COR-L47 (cell line): ENCODE measurements at regions not wholly inside any gene's neighbourhood (a gene's known extent, or its start where the extent isn't known, plus 50 kb on each side); places are given as distances from the start of the nearest gene placed in this dataset.
"Not testable (repeated sequence)": the region's sequence is repeated elsewhere in the genome, so short reads cannot be mapped to it uniquely, and the experiment has no call there.

ENCODE experiments used
- DNase-seq: peaks from one replicate; lab custom pipeline; 2025; lab: John Stamatoyannopoulos, UW

DNA sequence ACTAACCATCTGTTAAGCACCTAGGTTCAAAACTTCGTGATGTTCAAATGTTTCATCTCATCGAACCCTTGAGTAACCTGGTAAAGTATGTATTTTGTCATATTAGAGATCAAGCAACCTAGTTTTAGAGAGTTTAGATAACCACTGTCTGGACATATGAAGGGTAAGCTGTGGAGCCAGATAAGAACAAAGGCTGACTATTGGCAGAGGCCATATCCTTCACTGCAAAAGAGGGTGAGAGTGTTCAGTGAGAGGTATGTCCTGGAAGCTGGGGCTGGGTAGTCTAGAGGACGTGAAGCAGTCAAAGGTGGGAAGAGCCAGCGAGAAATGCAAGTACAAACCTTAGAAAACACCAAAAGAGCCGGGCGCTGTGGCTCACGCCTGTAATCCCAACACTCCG, 573.1 kb upstream of the KLF4 start:
- no peak for DNase-seq

GRCh38 chr9:108060175-108060574, 570.6 kb upstream of the KLF4 start:
- no peak for DNase-seq

- DNase-seq, result no peak
Observed at GRCh38 chr9:108058135-108058814, 568.7 kb upstream of the KLF4 start.

GRCh38 chr9:108057421-108058134, 568.0 kb upstream of the KLF4 start:
- DNase-seq, result no peak

DNA sequence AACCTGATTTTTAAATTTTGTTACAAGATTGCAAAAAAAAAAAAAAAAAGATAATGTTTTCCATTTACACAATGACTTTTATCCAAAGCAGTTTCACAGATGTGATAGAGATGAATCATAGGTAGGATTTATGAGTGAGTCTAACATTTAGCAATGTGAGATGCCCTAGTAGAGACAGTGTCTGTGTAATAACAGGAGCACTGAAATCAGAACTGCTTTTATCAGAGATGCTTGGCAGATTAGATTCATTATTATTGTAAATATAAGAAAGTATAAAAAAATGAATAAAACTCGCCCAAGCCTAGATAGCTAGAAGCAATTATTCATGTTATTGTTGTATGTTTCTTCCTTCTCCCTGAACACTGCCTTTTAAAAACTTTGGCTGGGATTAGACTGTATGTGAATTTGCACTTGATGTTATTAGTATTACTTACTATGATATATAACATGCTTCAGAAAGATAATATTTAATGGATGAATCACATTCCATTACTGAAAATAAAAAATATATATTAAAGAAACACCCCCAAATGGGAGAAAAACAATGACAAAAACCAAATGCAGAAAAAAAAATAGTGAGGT, 567.3 kb upstream of the KLF4 start:
- DNase-seq, result no peak

- no peak for DNase-seq
Observed at GRCh38 chr9:108056084-108056804, 566.7 kb upstream of the KLF4 start.

GRCh38 chr9:108054131-108054630, 564.6 kb upstream of the KLF4 start:
- DNase-seq, result no peak

- DNase-seq, result no peak
Observed at GRCh38 chr9:108053555-108054061, 564.0 kb upstream of the KLF4 start.

DNA sequence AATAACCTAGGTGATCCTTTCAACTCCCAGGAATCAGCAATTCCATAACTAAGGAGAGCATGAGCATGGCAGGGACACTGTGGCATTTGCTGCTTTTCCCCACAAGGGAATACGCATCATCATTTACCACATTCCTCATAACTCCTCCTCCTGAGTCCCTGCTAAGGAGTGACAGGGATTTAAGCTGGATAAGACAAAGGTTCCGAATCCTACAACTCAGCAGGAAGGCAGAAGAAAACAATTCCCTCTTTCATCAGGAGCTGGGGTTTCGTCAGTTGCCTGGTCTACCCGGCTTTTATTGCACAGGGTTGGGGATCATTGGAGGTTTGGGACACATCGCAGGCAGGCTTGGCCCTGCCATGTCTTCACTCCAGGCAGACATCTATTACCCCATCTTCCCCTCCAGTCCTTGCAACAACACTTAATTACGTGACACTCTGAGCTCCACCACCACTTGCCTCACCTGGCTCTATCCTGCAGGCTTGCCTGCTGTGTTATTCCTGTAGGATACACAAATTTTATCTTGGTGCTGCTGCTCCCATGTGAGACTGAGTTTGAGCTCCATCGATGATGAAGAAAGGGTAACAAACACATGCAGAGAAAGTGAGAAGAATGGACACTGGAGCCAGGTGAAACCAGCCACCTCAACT, 563.0 kb upstream of the KLF4 start:
- DNase-seq, result no peak

GRCh38 chr9:108050894-108051293, 561.3 kb upstream of the KLF4 start:
- DNase-seq, result no peak

DNA sequence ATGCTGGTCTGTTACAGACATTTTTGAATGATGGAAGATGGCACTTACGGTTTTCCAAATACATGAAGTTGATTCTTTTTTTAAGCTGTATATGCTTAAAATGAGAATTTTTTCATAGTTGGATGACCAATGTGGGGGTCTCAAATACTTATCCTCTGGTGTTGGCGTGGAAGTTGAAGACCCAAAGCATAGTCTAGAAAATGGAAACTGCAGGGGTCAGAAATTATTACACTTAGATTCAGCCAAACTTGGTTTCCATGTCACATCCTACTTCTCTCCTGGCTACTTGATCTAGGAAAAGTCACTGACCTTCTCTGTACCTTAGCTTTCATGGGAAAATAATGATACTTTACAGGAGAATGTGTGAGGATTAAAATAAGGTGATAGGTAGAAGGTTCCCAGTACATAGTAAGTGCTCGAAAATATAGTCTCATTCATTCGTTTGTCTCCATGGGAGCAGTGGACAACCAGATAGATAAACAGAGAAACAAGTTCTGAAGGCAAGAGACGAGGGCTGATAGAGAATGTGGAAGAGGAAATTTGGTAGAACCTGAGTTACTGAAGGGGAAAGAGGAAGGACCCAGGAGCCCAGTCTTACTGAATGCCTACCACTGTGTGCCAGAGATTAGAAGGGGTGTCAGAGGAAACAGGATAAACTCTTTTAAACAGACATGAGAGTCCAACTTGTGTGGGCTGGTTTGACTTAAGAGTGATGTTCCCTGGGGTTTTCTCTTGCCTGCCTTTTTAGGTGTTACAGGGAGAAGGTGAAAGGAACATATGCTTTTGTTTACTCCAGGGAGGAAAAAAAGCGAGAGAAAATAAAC, 560.3 kb upstream of the KLF4 start:
- no peak for DNase-seq

DNA sequence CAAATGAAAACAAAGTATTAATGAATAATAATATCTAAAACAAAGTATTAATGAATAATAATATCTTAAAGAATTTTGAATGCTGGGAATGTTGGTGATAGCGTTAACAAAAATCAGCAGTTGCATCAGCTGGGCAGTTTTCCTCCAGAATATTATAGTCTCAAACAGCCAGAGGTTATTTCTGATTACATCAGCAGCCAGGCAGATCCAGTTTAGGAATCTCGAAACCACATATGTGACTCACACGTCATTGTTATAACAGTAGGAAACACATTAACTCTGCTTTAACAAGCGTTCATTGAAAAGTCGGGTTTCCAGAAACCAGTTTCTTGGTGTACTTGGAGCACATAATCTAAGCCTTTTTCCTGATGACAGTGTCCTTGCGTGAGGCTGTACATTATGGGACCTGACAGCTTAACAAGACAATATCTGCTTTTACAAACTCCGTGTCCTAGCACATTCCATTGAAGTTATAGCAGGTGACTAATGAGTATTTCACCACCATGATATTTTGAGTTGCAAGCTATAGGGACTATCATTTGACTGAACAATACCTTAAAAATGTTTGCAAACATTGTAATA, 559.5 kb upstream of the KLF4 start:
- DNase-seq, result no peak

DNA sequence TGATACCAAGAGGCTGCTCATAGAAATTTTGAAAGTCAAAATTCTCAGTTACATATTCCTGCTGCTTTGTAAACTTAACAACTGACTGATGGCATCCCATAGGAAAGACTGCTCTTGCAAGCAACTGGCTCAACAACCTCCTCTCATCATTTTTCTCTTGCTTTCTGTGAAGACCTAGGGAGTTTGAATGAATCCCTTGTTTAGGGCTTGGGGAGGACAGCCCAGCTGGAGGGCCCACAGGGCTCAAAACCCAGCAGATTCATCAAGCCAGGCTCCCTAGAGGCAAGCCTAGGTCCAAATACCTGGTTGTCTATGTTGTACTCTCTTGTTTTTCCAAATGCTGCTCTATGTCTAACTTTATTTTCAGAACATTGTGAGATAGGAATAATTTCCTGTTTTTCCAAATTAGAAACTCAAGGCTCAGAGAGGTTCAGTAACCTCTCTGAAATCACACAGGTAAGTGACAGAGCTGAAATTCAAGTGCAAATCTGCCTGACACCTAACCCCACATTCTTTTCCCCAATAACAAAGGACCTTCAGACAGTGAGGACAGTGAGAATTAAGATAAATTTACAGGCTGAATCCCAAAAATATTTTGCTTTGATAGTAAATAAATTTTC, 558.9 kb upstream of the KLF4 start:
- DNase-seq, result no peak

DNA sequence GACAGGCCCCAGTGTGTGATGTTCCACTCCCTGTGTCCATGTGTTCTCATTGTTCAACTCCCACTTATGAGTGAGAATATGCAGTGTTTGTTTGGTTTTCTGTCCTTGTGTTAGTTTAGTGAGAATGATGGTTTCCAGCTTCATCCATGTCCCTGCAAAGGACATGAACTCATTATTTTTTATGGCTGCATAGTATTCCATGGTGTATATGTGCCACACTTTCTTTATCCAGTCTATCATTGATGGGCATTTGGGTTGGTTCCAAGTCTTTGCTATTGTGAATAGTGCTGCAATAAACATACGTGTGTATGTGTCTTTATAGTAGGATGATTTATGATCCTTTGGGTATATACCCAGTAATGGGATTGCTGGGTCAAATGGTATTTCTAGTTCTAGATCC, 558.2 kb upstream of the KLF4 start:
- DNase-seq, result not testable (repeated sequence)

- no peak for DNase-seq
Observed at GRCh38 chr9:108047264-108047663, 557.7 kb upstream of the KLF4 start.

DNA sequence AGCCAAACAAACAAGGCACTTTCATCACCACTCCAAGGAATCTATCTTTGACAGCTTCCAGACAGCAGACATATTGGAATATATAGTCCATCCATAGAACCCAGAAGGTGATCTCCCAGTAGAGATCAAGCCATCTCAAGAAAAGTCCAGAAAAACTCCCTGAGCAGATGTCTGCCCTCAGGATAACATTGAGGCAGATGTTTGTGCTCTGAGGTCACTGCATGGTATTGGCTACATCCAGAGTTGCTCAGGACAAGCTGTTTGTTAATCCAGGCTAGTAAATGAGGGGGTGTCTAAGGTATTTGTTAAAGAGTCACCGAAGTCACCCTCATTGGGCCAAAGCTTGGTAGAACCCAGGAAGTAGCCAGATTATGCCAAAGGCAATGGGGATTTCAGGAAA, 556.3 kb upstream of the KLF4 start:
- DNase-seq, result no peak

DNA sequence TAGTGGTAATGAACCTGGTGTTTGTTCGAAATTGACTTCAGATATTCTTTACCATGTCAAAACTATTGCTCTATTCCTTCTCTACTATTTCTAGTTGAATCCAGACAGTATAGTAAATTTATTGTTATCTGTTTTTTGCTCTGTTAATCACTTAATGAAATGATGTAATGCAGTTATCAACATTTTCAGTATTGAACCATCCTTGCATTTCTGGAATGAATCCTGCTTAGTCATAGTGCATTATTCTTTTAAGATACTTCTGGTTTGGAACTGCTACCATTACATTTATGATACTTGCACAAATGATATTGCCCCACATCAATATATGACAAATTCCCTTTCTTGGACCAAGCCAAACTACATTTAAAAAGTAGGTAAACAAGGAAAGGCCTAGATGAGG, 554.0 kb upstream of the KLF4 start:
- DNase-seq, result no peak

DNA sequence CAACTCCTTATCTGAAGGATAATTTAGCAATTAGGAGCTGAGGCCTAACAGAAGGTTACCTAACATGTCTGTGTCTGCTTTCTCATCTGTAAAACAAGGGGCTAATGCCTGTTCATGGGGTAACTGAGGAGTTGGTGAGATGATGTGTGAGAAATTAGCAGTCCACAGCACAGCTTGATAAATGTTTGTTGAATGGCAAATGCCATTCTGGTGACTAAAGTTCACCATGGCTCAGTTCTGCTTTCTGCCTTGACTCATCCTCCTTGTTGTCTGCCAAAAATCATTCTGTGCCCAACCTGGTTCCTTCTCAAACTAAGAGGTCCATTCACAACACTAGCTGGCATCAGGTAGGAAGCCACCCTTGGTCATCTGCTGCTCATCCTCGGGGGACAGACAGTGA, 552.0 kb upstream of the KLF4 start:
- no peak for DNase-seq

DNA sequence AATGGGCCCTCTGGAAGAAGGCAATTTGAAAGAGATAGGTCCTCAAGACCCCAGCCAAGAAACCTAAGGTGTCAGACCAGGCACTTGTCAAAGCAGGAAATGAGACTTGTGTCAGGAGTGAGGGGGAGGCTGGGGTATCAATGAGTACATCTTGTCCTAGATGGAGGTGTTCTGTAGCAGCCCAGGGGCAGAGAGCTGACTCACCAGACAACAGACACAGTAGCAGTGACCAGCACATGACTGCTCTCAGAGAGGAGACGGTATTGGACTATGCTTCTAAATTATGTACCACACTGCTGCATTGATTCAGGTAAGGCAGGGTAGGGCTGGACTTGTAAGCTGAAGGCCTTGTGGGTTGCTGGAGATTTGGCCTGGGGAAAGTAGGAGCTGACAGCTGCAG, 551.2 kb upstream of the KLF4 start:
- no peak for DNase-seq

DNA sequence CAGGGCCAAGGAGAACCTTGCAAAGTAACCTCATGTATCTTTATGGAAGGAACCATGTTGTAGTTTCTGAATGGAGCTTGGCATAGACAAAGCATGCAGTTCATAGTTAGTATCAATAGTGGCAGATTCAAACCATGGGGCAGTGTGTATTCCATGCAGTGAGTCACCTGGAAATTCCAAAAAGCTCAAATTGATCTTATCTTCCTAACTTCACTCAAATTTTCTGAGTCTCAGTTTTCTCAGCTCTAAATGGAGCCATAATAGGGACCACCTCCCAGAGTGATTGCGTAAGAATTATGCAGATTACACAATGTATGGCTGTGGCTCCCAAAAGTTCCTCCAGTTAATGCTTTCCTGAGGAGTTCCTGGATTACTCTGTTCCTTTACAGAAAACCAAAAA, 549.9 kb upstream of the KLF4 start:
- DNase-seq, result no peak
